Keratinocyte (primary cell): ENCODE measurements at regions not wholly inside any gene's neighbourhood (a gene's known extent, or its start where the extent isn't known, plus 50 kb on each side); places are given as distances from the start of the nearest gene placed in this dataset.

Experiments
- DNase-seq: peaks from one replicate; pipeline ENCODE4 v3.0.0-alpha.2; 2011; ENCODE audit warnings: low read depth, missing footprints, low spot score
- FAIRE-seq: peaks from 2 replicates; lab custom pipeline; 2011; peaks lifted over from hg19 to GRCh38; lab: Jason Lieb, UNC
- H2AFZ ChIP-seq: 2 replicates; pipeline ENCODE4 v1.6.0; 2012; ENCODE audit warnings: low read length, control low read depth, inconsistent platforms; ENCODE audit not compliant: control insufficient read depth
- H3K27ac ChIP-seq: 2 replicates; pipeline ENCODE4 v1.5.1; 2011; ENCODE audit warnings: low read length; ENCODE audit not compliant: control insufficient read depth, insufficient read depth
- H3K27me3 ChIP-seq: 3 replicates; pipeline ENCODE4 v1.6.0; 2011; ENCODE audit warnings: low read length; ENCODE audit not compliant: control insufficient read depth, insufficient read depth; ENCODE audit errors: extremely low read depth
- H3K36me3 ChIP-seq, 2 experiments: 2 replicates in 1 of 2; 3 replicates in 1 of 2; pipeline ENCODE4 v1.5.1; 2011; ENCODE audit warnings: low read length in 2 of 2, mild to moderate bottlenecking in 1 of 2; ENCODE audit not compliant: control insufficient read depth in 2 of 2, insufficient read depth in 2 of 2; ENCODE audit errors: extremely low read depth in 1 of 2
- H3K4me1 ChIP-seq: 3 replicates; pipeline ENCODE4 v1.5.1; 2011; ENCODE audit warnings: low read length; ENCODE audit not compliant: control insufficient read depth, insufficient read depth; ENCODE audit errors: extremely low read depth
- H3K4me2 ChIP-seq: 3 replicates; pipeline ENCODE4 v1.6.0; 2011; ENCODE audit warnings: low read depth, low read length; ENCODE audit not compliant: control insufficient read depth, insufficient read depth; ENCODE audit errors: extremely low read depth
- H3K4me3 ChIP-seq, 3 experiments: fragments of 200-600 bp in 1 of 3; sonication (generic) in 1 of 3; 2 replicates in 2 of 3; 3 replicates in 1 of 3; pipeline ENCODE4 v1.5.1; 2011 to 2016; ENCODE audit warnings: low read length in 3 of 3, mild to moderate bottlenecking in 3 of 3, control low read depth in 2 of 3, inconsistent platforms in 1 of 3, low read depth in 1 of 3, mixed read lengths in 1 of 3, mixed run types in 1 of 3, moderate library complexity in 1 of 3; ENCODE audit not compliant: control insufficient read depth in 2 of 3, insufficient read depth in 2 of 3; ENCODE audit errors: extremely low read depth in 1 of 3
- H3K79me2 ChIP-seq: 2 replicates; pipeline ENCODE4 v1.6.0; 2012; ENCODE audit warnings: low read length; ENCODE audit not compliant: control insufficient read depth, insufficient read depth
- H3K9ac ChIP-seq: 3 replicates; pipeline ENCODE4 v1.6.0; 2011; ENCODE audit warnings: low read length; ENCODE audit not compliant: control insufficient read depth, insufficient read depth; ENCODE audit errors: extremely low read depth
- H3K9me1 ChIP-seq: 3 replicates; pipeline ENCODE4 v1.6.0; 2011; ENCODE audit warnings: low read length; ENCODE audit not compliant: control insufficient read depth, insufficient read depth; ENCODE audit errors: extremely low read depth
- H3K9me3 ChIP-seq: 2 replicates; pipeline ENCODE4 v1.5.1; 2012; ENCODE audit warnings: low read depth, low read length; ENCODE audit not compliant: control insufficient read depth
- H4K20me1 ChIP-seq: 3 replicates; pipeline ENCODE4 v1.6.0; 2011; ENCODE audit warnings: low read length; ENCODE audit not compliant: control insufficient read depth, insufficient read depth; ENCODE audit errors: extremely low read depth
- EZH2 ChIP-seq: IDR thresholded peaks from one replicate; pipeline ENCODE4 v1.6.1; 2012; ENCODE audit warnings: inconsistent platforms, mild to moderate bottlenecking, low read length, moderate library complexity
- dilution Hi-C: fragments of 300-500 bp; cut with MboI; formaldehyde crosslinking; loops from one replicate; pipeline ENCODE4 v1.7.0; 2020; ENCODE audit warnings: low sequenced_read_pairs; ENCODE audit not compliant: extremely low pct_ligation_motif_present
- TF ChIP-seq, protein P1 (sequence below), 3 experiments: IDR thresholded peaks in 1 of 3; conservative IDR thresholded peaks in 1 of 3; optimal IDR thresholded peaks in 1 of 3; 2 replicates in 2 of 3; 3 replicates in 1 of 3; pipeline versions ENCODE3 to v1.5.1; 2011; ENCODE audit warnings: low read length in 3 of 3, mild to moderate bottlenecking in 3 of 3, moderate library complexity in 2 of 3, control low read depth in 1 of 3, inconsistent platforms in 1 of 3; ENCODE audit not compliant: insufficient read depth in 2 of 3; ENCODE audit errors: extremely low read depth in 1 of 3

DNA sequence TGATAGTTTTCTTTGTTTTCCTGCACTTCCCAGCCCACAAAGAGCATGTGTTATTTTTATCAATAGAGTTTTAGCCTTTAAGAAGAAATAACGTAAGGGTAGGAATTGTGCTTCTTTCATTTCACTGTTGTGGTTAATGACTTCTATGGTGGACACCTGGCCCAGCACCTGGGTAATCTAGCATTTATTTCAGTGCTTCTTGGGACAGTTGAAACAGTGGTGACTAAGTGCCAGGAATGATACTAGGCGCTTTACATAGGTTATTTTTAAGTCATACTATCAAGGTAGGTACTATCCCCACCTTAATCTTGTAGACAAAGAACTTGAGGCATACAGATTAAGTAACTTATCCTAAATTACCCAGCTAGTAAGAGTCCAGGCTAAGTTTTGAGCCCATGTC is 243.8 kb downstream of the SOX2 start:
- Histone ChIP-seq H3K27ac (no peak overlapping the region), H3K9me3 (no peaks in the 10 kb centered on the region), H3K9ac (no peak overlapping the region), H3K9me1 (no peaks in the 10 kb centered on the region), H3K79me2 (no peaks in the 10 kb centered on the region), H3K4me1 (peaks cover 4% of the 10 kb centered on the region), H3K36me3 (no peaks in the 10 kb centered on the region), H2AFZ (no peak overlapping the region), H3K4me2 (no peak overlapping the region), H4K20me1 (no peaks in the 10 kb centered on the region), H3K27me3 (no peaks in the 10 kb centered on the region), H3K4me3 (no peak overlapping the region)
- dilution Hi-C loops, result no loop called here
- TF ChIP-seq, protein P1, sequence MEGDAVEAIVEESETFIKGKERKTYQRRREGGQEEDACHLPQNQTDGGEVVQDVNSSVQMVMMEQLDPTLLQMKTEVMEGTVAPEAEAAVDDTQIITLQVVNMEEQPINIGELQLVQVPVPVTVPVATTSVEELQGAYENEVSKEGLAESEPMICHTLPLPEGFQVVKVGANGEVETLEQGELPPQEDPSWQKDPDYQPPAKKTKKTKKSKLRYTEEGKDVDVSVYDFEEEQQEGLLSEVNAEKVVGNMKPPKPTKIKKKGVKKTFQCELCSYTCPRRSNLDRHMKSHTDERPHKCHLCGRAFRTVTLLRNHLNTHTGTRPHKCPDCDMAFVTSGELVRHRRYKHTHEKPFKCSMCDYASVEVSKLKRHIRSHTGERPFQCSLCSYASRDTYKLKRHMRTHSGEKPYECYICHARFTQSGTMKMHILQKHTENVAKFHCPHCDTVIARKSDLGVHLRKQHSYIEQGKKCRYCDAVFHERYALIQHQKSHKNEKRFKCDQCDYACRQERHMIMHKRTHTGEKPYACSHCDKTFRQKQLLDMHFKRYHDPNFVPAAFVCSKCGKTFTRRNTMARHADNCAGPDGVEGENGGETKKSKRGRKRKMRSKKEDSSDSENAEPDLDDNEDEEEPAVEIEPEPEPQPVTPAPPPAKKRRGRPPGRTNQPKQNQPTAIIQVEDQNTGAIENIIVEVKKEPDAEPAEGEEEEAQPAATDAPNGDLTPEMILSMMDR (optimal IDR thresholded peaks at IDR 0.05 in 1 of 3, IDR thresholded peaks at IDR 0.05 in 1 of 3, conservative IDR thresholded peaks at IDR 0.05 in 1 of 3; ENCODE audit: extremely low read depth in 1 of 3, insufficient read depth in 2 of 3, low read length in 3 of 3), result no peak
- no peak for TF ChIP-seq EZH2
- FAIRE-seq (no peak), DNase-seq (no peak)

DNA sequence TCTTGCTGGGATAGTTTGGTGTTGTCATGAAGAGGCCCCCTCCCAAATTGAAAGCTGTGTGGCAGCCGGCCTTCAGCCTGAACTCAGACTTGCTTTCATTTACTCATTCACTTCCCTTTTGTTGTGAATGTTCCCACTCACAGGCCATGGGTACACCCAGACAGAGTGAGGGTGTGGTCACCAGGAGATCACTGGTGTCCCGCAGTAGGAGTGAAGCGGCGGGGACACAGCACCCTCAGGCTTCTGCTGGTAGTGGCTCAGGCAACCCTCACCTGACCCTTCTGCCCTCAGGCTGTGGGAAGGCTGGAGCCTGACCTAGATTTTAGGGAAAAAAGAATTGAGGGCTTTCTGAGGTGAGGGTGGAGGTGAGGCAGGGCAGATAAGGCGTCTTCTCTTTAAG is 244.4 kb downstream of the SOX2 start:
- Histone ChIP-seq H4K20me1 (no peaks in the 10 kb centered on the region), H3K27me3 (no peaks in the 10 kb centered on the region), H3K79me2 (no peaks in the 10 kb centered on the region), H3K9ac (no peak overlapping the region), H3K4me3 (no peak overlapping the region), H3K4me2 (peak overlapping the region; percentile 14), H3K9me3 (no peaks in the 10 kb centered on the region), H3K9me1 (no peaks in the 10 kb centered on the region), H2AFZ (peak overlapping the region; percentile 20), H3K36me3 (no peaks in the 10 kb centered on the region), H3K4me1 (peaks cover 4% of the 10 kb centered on the region), H3K27ac (no peak overlapping the region)
- FAIRE-seq, result no peak
- dilution Hi-C loops, result no loop called here
- TF ChIP-seq, protein P1 (optimal IDR thresholded peaks at IDR 0.05 in 1 of 3, IDR thresholded peaks at IDR 0.05 in 1 of 3, conservative IDR thresholded peaks at IDR 0.05 in 1 of 3; ENCODE audit: extremely low read depth in 1 of 3, insufficient read depth in 2 of 3, low read length in 3 of 3), result no peak
- no peak for TF ChIP-seq EZH2
- no peak for DNase-seq
